GM18517 (cell line): ENCODE measurements at regions not wholly inside any gene's neighbourhood (a gene's known extent, or its start where the extent isn't known, plus 50 kb on each side); places are given as distances from the start of the nearest gene placed in this dataset.
A peak's percentile ranks its signal among the peaks of the same experiment; 100 is the strongest.
"Not testable (repeated sequence)": the region's sequence is repeated elsewhere in the genome, so short reads cannot be mapped to it uniquely, and the experiment has no call there.

Source experiments
- ATAC-seq: cut with Tn5 transposase; IDR thresholded peaks from one replicate; pipeline ENCODE4 v1.9.1; 2021; ENCODE audit warnings: mild to moderate bottlenecking, moderate library complexity; ENCODE audit not compliant: unreplicated experiment

- ATAC-seq: no peak
Observed at GRCh38 chr12:42030588-42030987, 114.1 kb downstream of the GXYLT1 start.

- ATAC-seq: no peak
Observed at GRCh38 chr12:42027546-42027945, 117.1 kb downstream of the GXYLT1 start.

- no peak for ATAC-seq
Observed at GRCh38 chr12:42024495-42024830, 120.2 kb downstream of the GXYLT1 start.

- peak; percentile 93 for ATAC-seq
Observed at GRCh38 chr12:42023733-42024494, 120.8 kb downstream of the GXYLT1 start.

GRCh38 chr12:42021937-42022336 is 122.7 kb downstream of the GXYLT1 start:
- ATAC-seq: not testable (repeated sequence)

- no peak for ATAC-seq
Observed at GRCh38 chr12:42021469-42021868, 123.2 kb downstream of the GXYLT1 start.

GRCh38 chr12:42020226-42020625 is 124.4 kb downstream of the GXYLT1 start:
- no peak for ATAC-seq

GRCh38 chr12:42019746-42020145 is 124.9 kb downstream of the GXYLT1 start:
- ATAC-seq: no peak

- ATAC-seq: no peak
Observed at GRCh38 chr12:42017051-42017450, 127.6 kb downstream of the GXYLT1 start.

- no peak for ATAC-seq
Observed at GRCh38 chr12:42015051-42015461, 129.6 kb downstream of the GXYLT1 start.

- ATAC-seq: not testable (repeated sequence)
Observed at GRCh38 chr12:42012501-42012900, 132.2 kb downstream of the GXYLT1 start.

- no peak for ATAC-seq
Observed at GRCh38 chr12:42010715-42011114, 134.0 kb downstream of the GXYLT1 start.

- no peak for ATAC-seq
Observed at GRCh38 chr12:42010257-42010656, 134.4 kb downstream of the GXYLT1 start.

GRCh38 chr12:42008996-42009395 is 135.7 kb downstream of the GXYLT1 start:
- ATAC-seq: no peak

GRCh38 chr12:42003031-42003430 is 141.6 kb downstream of the GXYLT1 start:
- no peak for ATAC-seq

GRCh38 chr12:42002563-42002962 is 142.1 kb downstream of the GXYLT1 start:
- ATAC-seq: no peak

- ATAC-seq: no peak
Observed at GRCh38 chr12:41998436-41998835, 146.2 kb downstream of the GXYLT1 start.

GRCh38 chr12:41993283-41993682 is 151.4 kb downstream of the GXYLT1 start:
- ATAC-seq: no peak

GRCh38 chr12:41992692-41993215 is 151.9 kb downstream of the GXYLT1 start:
- ATAC-seq: no peak

- ATAC-seq: no peak
Observed at GRCh38 chr12:41992022-41992421, 152.7 kb downstream of the GXYLT1 start.

GRCh38 chr12:41988715-41989114 is 156.0 kb downstream of the GXYLT1 start:
- no peak for ATAC-seq

- not testable (repeated sequence) for ATAC-seq
Observed at GRCh38 chr12:41986513-41986912, 158.2 kb downstream of the GXYLT1 start.

- no peak for ATAC-seq
Observed at GRCh38 chr12:41983856-41984255, 160.8 kb downstream of the GXYLT1 start.
